ENCODE measurements at regions not wholly inside any gene's neighbourhood (a gene's known extent, or its start where the extent isn't known, plus 50 kb on each side); places are given as distances from the start of the nearest gene placed in this dataset.

DNA sequence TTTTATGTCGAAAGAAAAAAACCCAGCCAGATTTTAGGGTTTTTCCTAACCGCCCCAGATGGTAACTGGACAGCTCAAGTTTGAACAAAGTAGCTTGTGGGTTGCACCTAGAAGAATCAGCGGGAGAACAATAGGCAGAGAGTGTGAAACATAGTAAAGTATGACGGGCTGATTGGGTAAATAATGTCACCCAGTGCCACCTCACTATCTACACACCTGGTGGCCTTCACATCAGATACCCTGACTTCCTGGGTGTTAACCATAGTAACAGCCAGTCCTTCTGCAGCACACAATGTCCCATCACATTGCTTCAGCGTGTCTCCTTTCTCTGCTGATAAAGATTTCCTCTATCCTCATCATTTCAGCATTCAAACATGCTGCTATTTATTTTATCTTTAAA is 159.1 kb upstream of the HS3ST1 start:
- Mint-ChIP-seq H3K4me1 (no peaks in the 10 kb centered on the region), H3K9me3 (ENCODE audit: insufficient read depth) (no peaks in the 10 kb centered on the region), H3K27me3 (peaks cover 6% of the 10 kb centered on the region), H3K27ac (no peak overlapping the region), H3K4me3 (no peak overlapping the region)
- Histone ChIP-seq H3K4me3 (ENCODE audit: control extremely low read depth in 1 of 5, extremely low read depth in 1 of 5, insufficient read depth in 1 of 5, low read depth in 2 of 5, low read length in 4 of 5) (no peak overlapping the region), H3K36me3 (replicated peaks in 1 of 2; ENCODE audit: control extremely low read depth in 1 of 2, control insufficient read depth in 1 of 2, extremely low read depth in 1 of 2, insufficient read depth in 2 of 2, low read length in 1 of 2) (no peaks in the 10 kb centered on the region), H3K79me2 (ENCODE audit: control insufficient read depth, insufficient read depth, low read length) (no peaks in the 10 kb centered on the region), H4K20me1 (ENCODE audit: control insufficient read depth, insufficient read depth, low read length, poor library complexity, severe bottlenecking) (no peaks in the 10 kb centered on the region), H3K27ac (ENCODE audit: low read length in 2 of 2) (no peak overlapping the region), H3K4me2 (replicated peaks; ENCODE audit: low read depth, low read length, poor library complexity, severe bottlenecking) (no peak overlapping the region), H2AFZ (ENCODE audit: insufficient read depth, low read depth, low read length, poor library complexity, severe bottlenecking) (no peak overlapping the region), H3K9ac (ENCODE audit: low read length) (no peak overlapping the region), H3K4me1 (ENCODE audit: control insufficient read depth in 2 of 2, insufficient read depth in 2 of 2, low read length in 2 of 2) (no peaks in the 10 kb centered on the region), H3K9me3 (ENCODE audit: control extremely low read depth in 1 of 3, control insufficient read depth in 2 of 3, insufficient read depth in 1 of 3, low read length in 2 of 3) (peaks cover 0 to 5% (median 0%) of the 10 kb centered on the region in 3 donors), H3K27me3 (replicated peaks in 1 of 4; ENCODE audit: control extremely low read depth in 1 of 4, control insufficient read depth in 3 of 4, insufficient read depth in 4 of 4, low read length in 3 of 4) (no peaks in the 10 kb centered on the region)
- POLR2A ChIA-PET: no interaction called here
- intact Hi-C loops (cut with micrococcal nuclease): no loop called here
- TF ChIP-seq, protein P1, sequence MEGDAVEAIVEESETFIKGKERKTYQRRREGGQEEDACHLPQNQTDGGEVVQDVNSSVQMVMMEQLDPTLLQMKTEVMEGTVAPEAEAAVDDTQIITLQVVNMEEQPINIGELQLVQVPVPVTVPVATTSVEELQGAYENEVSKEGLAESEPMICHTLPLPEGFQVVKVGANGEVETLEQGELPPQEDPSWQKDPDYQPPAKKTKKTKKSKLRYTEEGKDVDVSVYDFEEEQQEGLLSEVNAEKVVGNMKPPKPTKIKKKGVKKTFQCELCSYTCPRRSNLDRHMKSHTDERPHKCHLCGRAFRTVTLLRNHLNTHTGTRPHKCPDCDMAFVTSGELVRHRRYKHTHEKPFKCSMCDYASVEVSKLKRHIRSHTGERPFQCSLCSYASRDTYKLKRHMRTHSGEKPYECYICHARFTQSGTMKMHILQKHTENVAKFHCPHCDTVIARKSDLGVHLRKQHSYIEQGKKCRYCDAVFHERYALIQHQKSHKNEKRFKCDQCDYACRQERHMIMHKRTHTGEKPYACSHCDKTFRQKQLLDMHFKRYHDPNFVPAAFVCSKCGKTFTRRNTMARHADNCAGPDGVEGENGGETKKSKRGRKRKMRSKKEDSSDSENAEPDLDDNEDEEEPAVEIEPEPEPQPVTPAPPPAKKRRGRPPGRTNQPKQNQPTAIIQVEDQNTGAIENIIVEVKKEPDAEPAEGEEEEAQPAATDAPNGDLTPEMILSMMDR (IDR thresholded peaks at IDR 0.05): no peak
- CTCF ChIA-PET: interaction anchor here (0.7 to 1.0 kb wide), 2 partner anchors 13 to 779 kb away, joined by 3 to 4 read pairs; no protein-coding TSS in a partner anchor
- DNase-seq: no peak
- 84% methylated on average over 3 of the region's 5 CpGs for WGBS (ENCODE audit: insufficient coverage)
- no peak for ATAC-seq (ENCODE audit: low read depth)

DNA sequence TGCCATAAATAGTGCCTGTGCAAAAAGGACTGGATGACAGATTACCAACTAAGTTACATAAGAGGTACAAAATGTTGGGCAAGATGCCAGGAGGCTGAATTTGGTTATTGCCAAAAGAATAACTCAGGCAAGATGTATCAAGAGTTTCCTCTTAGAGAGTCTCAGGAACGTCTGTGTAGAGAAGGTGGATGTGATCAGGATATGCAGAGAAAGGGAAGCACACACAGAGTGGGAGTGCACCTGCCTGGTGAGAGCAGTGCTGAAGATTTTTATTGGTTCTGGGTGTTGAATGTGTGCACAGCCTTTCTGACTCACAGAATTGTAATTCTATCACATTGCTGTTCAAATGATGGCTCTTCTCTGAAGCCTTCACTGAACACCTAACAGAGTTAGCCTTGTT is 156.8 kb upstream of the HS3ST1 start:
- intact Hi-C loops (cut with micrococcal nuclease): no loop called here
- POLR2A ChIA-PET: no interaction called here
- no peak overlapping the region for H3K4me3 Mint-ChIP-seq
- H3K79me2 ChIP-seq (ENCODE audit: control insufficient read depth, insufficient read depth, low read length): no peaks in the 10 kb centered on the region
- peaks cover 0 to 5% (median 0%) of the 10 kb centered on the region in 3 donors for H3K9me3 ChIP-seq (ENCODE audit: control extremely low read depth in 1 of 3, control insufficient read depth in 2 of 3, insufficient read depth in 1 of 3, low read length in 2 of 3)
- peaks cover 4% of the 10 kb centered on the region for H3K9me3 Mint-ChIP-seq (ENCODE audit: insufficient read depth)
- no peaks in the 10 kb centered on the region for H3K4me1 ChIP-seq (ENCODE audit: control insufficient read depth in 2 of 2, insufficient read depth in 2 of 2, low read length in 2 of 2)
- no peak for TF ChIP-seq EZH2 (IDR thresholded peaks at IDR 0.05; ENCODE audit: borderline replicate concordance, insufficient read depth, low read depth, low read length, poor library complexity, severe bottlenecking)
- TF ChIP-seq, protein P1 (IDR thresholded peaks at IDR 0.05): no peak
- peaks cover 4% of the 10 kb centered on the region for H3K27me3 Mint-ChIP-seq
- no peaks in the 10 kb centered on the region for H4K20me1 ChIP-seq (ENCODE audit: control insufficient read depth, insufficient read depth, low read length, poor library complexity, severe bottlenecking)
- H3K36me3 ChIP-seq (replicated peaks in 1 of 2; ENCODE audit: control extremely low read depth in 1 of 2, control insufficient read depth in 1 of 2, extremely low read depth in 1 of 2, insufficient read depth in 2 of 2, low read length in 1 of 2): no peaks in the 10 kb centered on the region
- H3K4me2 ChIP-seq (replicated peaks; ENCODE audit: low read depth, low read length, poor library complexity, severe bottlenecking): no peak overlapping the region
- no peak overlapping the region for H3K9ac ChIP-seq (ENCODE audit: low read length)
- no peak overlapping the region for H2AFZ ChIP-seq (ENCODE audit: insufficient read depth, low read depth, low read length, poor library complexity, severe bottlenecking)
- no peak overlapping the region for H3K27ac ChIP-seq (ENCODE audit: low read length in 2 of 2)
- ATAC-seq (ENCODE audit: low read depth) (no peak), DNase-seq (no peak)
- CTCF ChIA-PET: no interaction called here
- H3K4me3 ChIP-seq (ENCODE audit: control extremely low read depth in 1 of 5, extremely low read depth in 1 of 5, insufficient read depth in 1 of 5, low read depth in 2 of 5, low read length in 4 of 5): no peak overlapping the region
- no peak overlapping the region for H3K27ac Mint-ChIP-seq
- no peaks in the 10 kb centered on the region for H3K27me3 ChIP-seq (replicated peaks in 1 of 4; ENCODE audit: control extremely low read depth in 1 of 4, control insufficient read depth in 3 of 4, insufficient read depth in 4 of 4, low read length in 3 of 4)
- H3K4me1 Mint-ChIP-seq: no peaks in the 10 kb centered on the region
- 0% methylated on average over 1 of the region's 1 CpG for WGBS (ENCODE audit: insufficient coverage)

All from B cell (primary cell).